PC-3 (cell line): ENCODE measurements at regions not wholly inside any gene's neighbourhood (a gene's known extent, or its start where the extent isn't known, plus 50 kb on each side); places are given as distances from the start of the nearest gene placed in this dataset.

ENCODE experiments used
- ATAC-seq: fragments of 200-7000 bp; cut with Tn5 transposase; 2 replicates; pipeline ENCODE4 v1.9.1; 2020; ENCODE audit warnings: mild to moderate bottlenecking, moderate library complexity
- BruUV-seq: library from RNA; stranded (reverse); fragments of 400-500 nt; replicated peaks from 2 replicates; lab custom pipeline; 2021; lab: Mats Ljungman, UMichigan
- CTCF ChIA-PET: fragments of 300-600 bp; sonication (Branson Sonifier 250); formaldehyde crosslinking; loops from one replicate; lab custom pipeline; 2022; ENCODE audit warnings: antibody characterized with exemption; lab: Charles Lee
- POLR2A ChIA-PET: fragments of 300-600 bp; sonication (Branson Sonifier 250); formaldehyde crosslinking; loops from one replicate; lab custom pipeline; 2022; ENCODE audit warnings: antibody characterized with exemption; ENCODE audit not compliant: unreplicated experiment; lab: Charles Lee
- DNase-seq: peaks from one replicate; pipeline ENCODE4 v3.0.0-alpha.2; 2015
- H2AFZ ChIP-seq: fragments of 300-600 bp; sonication (generic); 2 replicates; pipeline ENCODE4 v1.6.0; 2016; ENCODE audit warnings: antibody characterized with exemption, low read length
- H3F3A ChIP-seq: fragments of 300-600 bp; sonication (generic); one replicate; pipeline ENCODE4 v1.6.0; 2017; ENCODE audit warnings: antibody characterized with exemption, low read length, control low read depth, mild to moderate bottlenecking; ENCODE audit not compliant: unreplicated experiment
- H3K27ac ChIP-seq: fragments of 300-600 bp; sonication (generic); 2 replicates; pipeline ENCODE4 v1.5.1; 2016; ENCODE audit warnings: mild to moderate bottlenecking, low read length
- H3K27me3 ChIP-seq: fragments of 300-600 bp; sonication (generic); 2 replicates; pipeline ENCODE4 v1.6.1; 2016; ENCODE audit warnings: low read length, mixed read lengths
- H3K36me3 ChIP-seq: fragments of 300-600 bp; sonication (generic); 2 replicates; pipeline ENCODE4 v1.6.1; 2016; ENCODE audit warnings: low read depth, mixed run types, low read length, mixed read lengths
- H3K4me1 ChIP-seq: fragments of 300-600 bp; sonication (generic); 2 replicates; pipeline ENCODE4 v1.5.1; 2016; ENCODE audit warnings: low read length; ENCODE audit not compliant: insufficient read depth
- H3K4me2 ChIP-seq: fragments of 300-600 bp; sonication (generic); 2 replicates; pipeline ENCODE4 v1.6.0; 2016; ENCODE audit warnings: low read length
- H3K4me3 ChIP-seq: fragments of 300-600 bp; sonication (generic); 2 replicates; pipeline ENCODE4 v1.5.1; 2016; ENCODE audit warnings: mild to moderate bottlenecking, low read length, mixed read lengths
- H3K79me2 ChIP-seq: fragments of 300-600 bp; sonication (generic); 2 replicates; pipeline ENCODE4 v1.6.1; 2017; ENCODE audit warnings: low read length, mixed read lengths
- H3K9ac ChIP-seq: fragments of 300-600 bp; sonication (generic); 2 replicates; pipeline ENCODE4 v1.6.0; 2016; ENCODE audit warnings: mild to moderate bottlenecking, low read length
- H3K9me2 ChIP-seq: fragments of 300-600 bp; sonication (generic); replicated peaks from 2 replicates; pipeline ENCODE4 v1.6.1; 2016; ENCODE audit warnings: mixed run types, low read length, mixed read lengths
- H3K9me3 ChIP-seq: fragments of 300-600 bp; sonication (generic); 2 replicates; pipeline ENCODE4 v1.6.1; 2016; ENCODE audit warnings: low read length, mixed read lengths
- H4K20me1 ChIP-seq: fragments of 300-600 bp; sonication (generic); 2 replicates; pipeline ENCODE4 v1.6.1; 2016; ENCODE audit warnings: low read length, mixed read lengths
- CTCF ChIP-seq: fragments of 300-600 bp; sonication (generic); conservative IDR thresholded peaks from 2 replicates; pipeline ENCODE4 v1.5.1; 2017; ENCODE audit warnings: antibody characterized with exemption, low read depth, mild to moderate bottlenecking, low read length
- EZH2 ChIP-seq: fragments of 300-600 bp; sonication (generic); IDR thresholded peaks from one replicate; pipeline ENCODE4 v1.6.1; 2017; ENCODE audit warnings: antibody characterized with exemption, mild to moderate bottlenecking, low read length; ENCODE audit not compliant: unreplicated experiment
- EZH2phosphoT487 ChIP-seq: fragments of 300-600 bp; sonication (generic); IDR thresholded peaks from 2 replicates; pipeline ENCODE4 v1.6.1; 2018; ENCODE audit warnings: mild to moderate bottlenecking, antibody characterized with exemption, low read length, borderline replicate concordance
- intact Hi-C: fragments of 100-400 bp; cut with micrococcal nuclease; formaldehyde crosslinking; loops from 2 replicates; pipeline ENCODE4 v1.9.0; 2023

GRCh38 chr13:63167699-63168337 lies 1752.2 kb upstream of the PCDH20 start:
- Histone ChIP-seq H3K27me3 (no peaks in the 10 kb centered on the region), H2AFZ (no peak overlapping the region), H3K9me2 (no peaks in the 10 kb centered on the region), H3K4me2 (no peak overlapping the region), H3K9me3 (no peaks in the 10 kb centered on the region), H3K4me1 (no peaks in the 10 kb centered on the region), H4K20me1 (no peaks in the 10 kb centered on the region), H3K36me3 (no peaks in the 10 kb centered on the region), H3K9ac (no peak overlapping the region), H3K27ac (no peak overlapping the region), H3F3A (no peaks in the 10 kb centered on the region), H3K79me2 (no peaks in the 10 kb centered on the region), H3K4me3 (no peak overlapping the region)
- DNase-seq, result no peak
- CTCF ChIA-PET, result no interaction called here
- intact Hi-C loops, result no loop called here
- BruUV-seq, result no TSS peak
- POLR2A ChIA-PET, result no interaction called here
- TF ChIP-seq EZH2phosphoT487 (no peak), EZH2 (no peak), CTCF (no peak)
- ATAC-seq, result no peak

- no TSS peak for BruUV-seq
- H3K27ac ChIP-seq, result no peak overlapping the region
Observed at GRCh38 chr13:63166345-63166744, 1750.7 kb upstream of the PCDH20 start.

More at GRCh38 chr13:63166345-63166744, 1750.7 kb upstream of the PCDH20 start:
- Histone ChIP-seq H3K4me1 (no peaks in the 10 kb centered on the region), H3K9me3 (no peaks in the 10 kb centered on the region), H3K4me2 (no peak overlapping the region), H3K9me2 (no peaks in the 10 kb centered on the region), H4K20me1 (no peaks in the 10 kb centered on the region), H3K9ac (no peak overlapping the region), H2AFZ (no peak overlapping the region), H3K79me2 (no peaks in the 10 kb centered on the region), H3F3A (no peaks in the 10 kb centered on the region), H3K27me3 (no peaks in the 10 kb centered on the region), H3K4me3 (no peak overlapping the region), H3K36me3 (no peaks in the 10 kb centered on the region)
- intact Hi-C loops, result no loop called here
- DNase-seq (no peak), ATAC-seq (no peak)
- TF ChIP-seq EZH2 (no peak), CTCF (no peak), EZH2phosphoT487 (no peak)
- ChIA-PET CTCF (no interaction called here), POLR2A (no interaction called here)
